Smooth muscle cell (in vitro differentiated cells): ENCODE measurements at regions not wholly inside any gene's neighbourhood (a gene's known extent, or its start where the extent isn't known, plus 50 kb on each side); places are given as distances from the start of the nearest gene placed in this dataset.

Experiments used
- DNase-seq: peaks from one replicate; lab custom pipeline; 2025; ENCODE audit not compliant: unreplicated experiment; lab: John Stamatoyannopoulos, UW
- H2AFZ ChIP-seq: fragments of 200-600 bp; sonication (generic); 2 replicates; pipeline ENCODE4 v1.6.0; 2016; ENCODE audit warnings: antibody characterized with exemption, low read depth, mild to moderate bottlenecking
- H3F3A ChIP-seq: fragments of 200-600 bp; sonication (generic); 2 replicates; pipeline ENCODE4 v1.6.0; 2017; ENCODE audit warnings: antibody characterized with exemption, low read depth
- H3K27ac ChIP-seq: fragments of 200-600 bp; sonication (generic); 2 replicates; pipeline ENCODE4 v1.5.1; 2016; ENCODE audit warnings: low read depth, mild to moderate bottlenecking
- H3K27me3 ChIP-seq: fragments of 200-600 bp; sonication (generic); 2 replicates; pipeline ENCODE4 v1.6.1; 2016; ENCODE audit warnings: low read depth, mild to moderate bottlenecking
- H3K36me3 ChIP-seq: fragments of 200-600 bp; sonication (generic); 2 replicates; pipeline ENCODE4 v1.5.1; 2016; ENCODE audit warnings: low read depth
- H3K4me1 ChIP-seq: fragments of 200-600 bp; sonication (generic); 2 replicates; pipeline ENCODE4 v1.5.1; 2016; ENCODE audit warnings: low read depth
- H3K4me2 ChIP-seq: fragments of 200-600 bp; sonication (generic); 2 replicates; pipeline ENCODE4 v1.6.0; 2016; ENCODE audit warnings: mild to moderate bottlenecking
- H3K4me3 ChIP-seq: fragments of 200-600 bp; sonication (generic); 2 replicates; pipeline ENCODE4 v1.5.1; 2016; ENCODE audit warnings: mild to moderate bottlenecking
- H3K79me2 ChIP-seq: fragments of 200-600 bp; sonication (generic); 2 replicates; pipeline ENCODE4 v1.6.0; 2016; ENCODE audit warnings: low read depth, mild to moderate bottlenecking
- H3K9ac ChIP-seq: fragments of 200-600 bp; sonication (generic); 2 replicates; pipeline ENCODE4 v1.6.0; 2016; ENCODE audit warnings: low read depth
- H3K9me3 ChIP-seq: fragments of 200-600 bp; sonication (generic); replicated peaks from 2 replicates; pipeline ENCODE4 v1.5.1; 2016; ENCODE audit warnings: low read depth
- H4K20me1 ChIP-seq: fragments of 200-600 bp; sonication (generic); 2 replicates; pipeline ENCODE4 v1.6.0; 2016; ENCODE audit warnings: low read depth
- CTCF ChIP-seq: fragments of 200-600 bp; sonication (generic); IDR thresholded peaks from 2 replicates; pipeline ENCODE4 v1.5.1; 2017; ENCODE audit warnings: borderline replicate concordance, mild to moderate bottlenecking, antibody characterized with exemption; ENCODE audit not compliant: insufficient read depth, poor library complexity, severe bottlenecking
- WGBS: methylation state at CpG from one replicate; pipeline ENCODE4 v1.1.7; 2016; ENCODE audit warnings: low lambda C conversion rate; 5-methylcytosine and 5-hydroxymethylcytosine counted together

GRCh38 chr12:64931321-64931720 lies 106.9 kb downstream of the TBC1D30 start:
- H3K27ac ChIP-seq: no peak overlapping the region
- TF ChIP-seq CTCF: no peak
- no peak overlapping the region for H2AFZ ChIP-seq
- H3K36me3 ChIP-seq: no peaks in the 10 kb centered on the region
- no peak overlapping the region for H3K4me2 ChIP-seq
- no peaks in the 10 kb centered on the region for H3K9me3 ChIP-seq
- H3K9ac ChIP-seq: no peak overlapping the region
- DNase-seq: no peak
- H3K4me3 ChIP-seq: no peak overlapping the region
- H4K20me1 ChIP-seq: no peaks in the 10 kb centered on the region
- no peaks in the 10 kb centered on the region for H3K79me2 ChIP-seq
- 91% methylated on average over 3 of the region's 3 CpGs for WGBS
- no peaks in the 10 kb centered on the region for H3K4me1 ChIP-seq
- H3F3A ChIP-seq: no peaks in the 10 kb centered on the region
- no peaks in the 10 kb centered on the region for H3K27me3 ChIP-seq

GRCh38 chr12:64931981-64932380 lies 107.5 kb downstream of the TBC1D30 start:
- Histone ChIP-seq H3K27me3 (no peaks in the 10 kb centered on the region), H3K27ac (no peak overlapping the region), H3K4me1 (no peaks in the 10 kb centered on the region), H3K79me2 (no peaks in the 10 kb centered on the region), H3K4me2 (no peak overlapping the region), H2AFZ (no peak overlapping the region), H3K9ac (no peak overlapping the region), H4K20me1 (no peaks in the 10 kb centered on the region), H3F3A (no peaks in the 10 kb centered on the region), H3K36me3 (no peaks in the 10 kb centered on the region), H3K9me3 (no peaks in the 10 kb centered on the region), H3K4me3 (no peak overlapping the region)
- TF ChIP-seq CTCF: no peak
- DNase-seq: no peak
- 88% methylated on average over 1 of the region's 1 CpG for WGBS

GRCh38 chr12:64933791-64934190 lies 109.3 kb downstream of the TBC1D30 start:
- H3K79me2 ChIP-seq: no peaks in the 10 kb centered on the region
- no peak overlapping the region for H3K27ac ChIP-seq
- no peaks in the 10 kb centered on the region for H3K27me3 ChIP-seq
- no peak overlapping the region for H2AFZ ChIP-seq
- WGBS: 77% methylated on average over 2 of the region's 2 CpGs
- TF ChIP-seq CTCF: no peak
- no peaks in the 10 kb centered on the region for H3K36me3 ChIP-seq
- DNase-seq: no peak
- no peaks in the 10 kb centered on the region for H3K4me1 ChIP-seq
- no peaks in the 10 kb centered on the region for H3K9me3 ChIP-seq
- H3F3A ChIP-seq: no peaks in the 10 kb centered on the region
- no peak overlapping the region for H3K9ac ChIP-seq
- H4K20me1 ChIP-seq: no peaks in the 10 kb centered on the region
- no peak overlapping the region for H3K4me3 ChIP-seq
- no peak overlapping the region for H3K4me2 ChIP-seq

- H3K9me3 ChIP-seq: no peaks in the 10 kb centered on the region
- H3K27ac ChIP-seq: no peak overlapping the region
These were observed 113.0 kb downstream of the TBC1D30 start for GRCh38 chr12:64937452-64937851.

More at GRCh38 chr12:64937452-64937851, 113.0 kb downstream of the TBC1D30 start:
- Histone ChIP-seq H3K79me2 (no peaks in the 10 kb centered on the region), H3K4me1 (no peaks in the 10 kb centered on the region), H3K27me3 (no peaks in the 10 kb centered on the region), H2AFZ (no peak overlapping the region), H4K20me1 (no peaks in the 10 kb centered on the region), H3K9ac (no peak overlapping the region), H3K36me3 (no peaks in the 10 kb centered on the region), H3K4me2 (no peak overlapping the region), H3K4me3 (no peak overlapping the region), H3F3A (no peaks in the 10 kb centered on the region)
- DNase-seq: no peak
- TF ChIP-seq CTCF: no peak
